Loucy (cell line): ENCODE measurements at regions not wholly inside any gene's neighbourhood (a gene's known extent, or its start where the extent isn't known, plus 50 kb on each side); places are given as distances from the start of the nearest gene placed in this dataset.
"Not testable (repeated sequence)": the region's sequence is repeated elsewhere in the genome, so short reads cannot be mapped to it uniquely, and the experiment has no call there.

Experiments
- H2AFZ ChIP-seq: fragments of 200-600 bp; sonication (generic); 2 replicates; pipeline ENCODE4 v1.6.0; 2016; ENCODE audit warnings: antibody characterized with exemption, mild to moderate bottlenecking, low read length, moderate library complexity
- H3F3A ChIP-seq: fragments of 200-600 bp; 2 replicates; pipeline ENCODE4 v1.6.0; 2016; ENCODE audit warnings: antibody characterized with exemption, low read depth, mild to moderate bottlenecking
- H3K27me3 ChIP-seq: fragments of 200-600 bp; sonication (generic); 2 replicates; pipeline ENCODE4 v1.6.1; 2014; ENCODE audit warnings: low read length, mild to moderate bottlenecking; ENCODE audit not compliant: insufficient read depth, poor library complexity, severe bottlenecking
- H3K36me3 ChIP-seq: fragments of 200-600 bp; sonication (generic); 2 replicates; pipeline ENCODE4 v1.6.1; 2016; ENCODE audit warnings: low read length; ENCODE audit not compliant: insufficient read depth
- H3K4me1 ChIP-seq: fragments of 200-600 bp; sonication (generic); 2 replicates; pipeline ENCODE4 v1.5.1; 2014; ENCODE audit warnings: low read length, mild to moderate bottlenecking; ENCODE audit not compliant: insufficient read depth, poor library complexity, severe bottlenecking
- H3K4me2 ChIP-seq: fragments of 200-600 bp; sonication (generic); 2 replicates; pipeline ENCODE4 v1.6.0; 2014; ENCODE audit warnings: antibody characterized with exemption, low read length, low read depth, mild to moderate bottlenecking; ENCODE audit not compliant: poor library complexity, severe bottlenecking
- H3K4me3 ChIP-seq: fragments of 200-600 bp; sonication (generic); 2 replicates; pipeline ENCODE4 v1.5.1; 2014; ENCODE audit warnings: low read length, mild to moderate bottlenecking, mixed read lengths; ENCODE audit not compliant: poor library complexity, severe bottlenecking
- H3K79me2 ChIP-seq: fragments of 200-600 bp; sonication (generic); 2 replicates; pipeline ENCODE4 v1.6.1; 2014; ENCODE audit warnings: low read length; ENCODE audit not compliant: insufficient read depth
- H3K9ac ChIP-seq: fragments of 200-600 bp; sonication (generic); 2 replicates; pipeline ENCODE4 v1.6.0; 2014; ENCODE audit warnings: mild to moderate bottlenecking, low read depth, low read length, moderate library complexity; ENCODE audit not compliant: poor library complexity, severe bottlenecking
- H3K9me2 ChIP-seq: fragments of 200-600 bp; sonication (generic); replicated peaks from 2 replicates; pipeline ENCODE4 v1.6.1; 2016; ENCODE audit warnings: low read depth, low read length, mixed read lengths
- H3K9me3 ChIP-seq: fragments of 200-600 bp; sonication (generic); 2 replicates; pipeline ENCODE4 v1.6.1; 2014; ENCODE audit warnings: mild to moderate bottlenecking, antibody characterized with exemption, low read length, low read depth; ENCODE audit not compliant: insufficient read depth
- H4K20me1 ChIP-seq: fragments of 200-600 bp; sonication (generic); 2 replicates; pipeline ENCODE4 v1.6.0; 2014; ENCODE audit warnings: antibody characterized with exemption, low read length, mild to moderate bottlenecking; ENCODE audit not compliant: insufficient read depth, poor library complexity, severe bottlenecking

GRCh38 chr6:58038213-58038612 lies 720.8 kb downstream of the PRIM2 start:
- not testable (repeated sequence) for H3K9me3 ChIP-seq, H4K20me1 ChIP-seq, H3K4me2 ChIP-seq, H3K4me1 ChIP-seq, H3K4me3 ChIP-seq, H3K79me2 ChIP-seq, H3K36me3 ChIP-seq, H3K9me2 ChIP-seq, H3K27me3 ChIP-seq, H2AFZ ChIP-seq, H3F3A ChIP-seq, H3K9ac ChIP-seq

- not testable (repeated sequence) for H3K27me3 ChIP-seq, H3K9me2 ChIP-seq
Measured at GRCh38 chr6:58046584-58046983, 729.2 kb downstream of the PRIM2 start.

GRCh38 chr6:58047389-58047788 lies 730.0 kb downstream of the PRIM2 start:
- H3K9ac ChIP-seq, H4K20me1 ChIP-seq, H3K79me2 ChIP-seq, H3K27me3 ChIP-seq, H3K4me1 ChIP-seq, H3K4me3 ChIP-seq, H3K9me3 ChIP-seq, H3K9me2 ChIP-seq, H2AFZ ChIP-seq, H3K36me3 ChIP-seq, H3K4me2 ChIP-seq, H3F3A ChIP-seq: not testable (repeated sequence)

More at GRCh38 chr6:58046584-58046983, 729.2 kb downstream of the PRIM2 start:
- H3K79me2 ChIP-seq, H3K9me3 ChIP-seq, H4K20me1 ChIP-seq, H3K9ac ChIP-seq, H3F3A ChIP-seq, H3K36me3 ChIP-seq, H2AFZ ChIP-seq, H3K4me1 ChIP-seq, H3K4me2 ChIP-seq, H3K4me3 ChIP-seq: not testable (repeated sequence)

- H3K4me2 ChIP-seq, H3K9me2 ChIP-seq, H3K9me3 ChIP-seq, H3K9ac ChIP-seq, H3K27me3 ChIP-seq, H3F3A ChIP-seq, H3K4me3 ChIP-seq, H4K20me1 ChIP-seq, H2AFZ ChIP-seq, H3K79me2 ChIP-seq, H3K36me3 ChIP-seq, H3K4me1 ChIP-seq: not testable (repeated sequence)
Measured at GRCh38 chr6:58047865-58048264, 730.4 kb downstream of the PRIM2 start.

GRCh38 chr6:58055465-58056176 lies 738.2 kb downstream of the PRIM2 start:
- not testable (repeated sequence) for H2AFZ ChIP-seq, H3K79me2 ChIP-seq, H3K4me2 ChIP-seq, H3K9ac ChIP-seq, H3K4me3 ChIP-seq, H3K36me3 ChIP-seq, H3F3A ChIP-seq, H3K9me3 ChIP-seq, H3K4me1 ChIP-seq, H3K27me3 ChIP-seq, H3K9me2 ChIP-seq, H4K20me1 ChIP-seq

GRCh38 chr6:58059701-58060100 lies 742.3 kb downstream of the PRIM2 start:
- not testable (repeated sequence) for H3K4me1 ChIP-seq, H2AFZ ChIP-seq, H3K27me3 ChIP-seq, H3K4me3 ChIP-seq, H3K36me3 ChIP-seq, H3K79me2 ChIP-seq, H3F3A ChIP-seq, H4K20me1 ChIP-seq, H3K4me2 ChIP-seq, H3K9me3 ChIP-seq, H3K9ac ChIP-seq, H3K9me2 ChIP-seq

- not testable (repeated sequence) for H3K4me1 ChIP-seq, H2AFZ ChIP-seq, H3K4me2 ChIP-seq, H3K36me3 ChIP-seq, H3K4me3 ChIP-seq, H4K20me1 ChIP-seq, H3K9ac ChIP-seq, H3K9me2 ChIP-seq, H3K79me2 ChIP-seq, H3K27me3 ChIP-seq, H3F3A ChIP-seq, H3K9me3 ChIP-seq
Measured at GRCh38 chr6:58063542-58063941, 746.1 kb downstream of the PRIM2 start.
